ENCODE measurements at regions not wholly inside any gene's neighbourhood (a gene's known extent, or its start where the extent isn't known, plus 50 kb on each side); places are given as distances from the start of the nearest gene placed in this dataset.

DNA sequence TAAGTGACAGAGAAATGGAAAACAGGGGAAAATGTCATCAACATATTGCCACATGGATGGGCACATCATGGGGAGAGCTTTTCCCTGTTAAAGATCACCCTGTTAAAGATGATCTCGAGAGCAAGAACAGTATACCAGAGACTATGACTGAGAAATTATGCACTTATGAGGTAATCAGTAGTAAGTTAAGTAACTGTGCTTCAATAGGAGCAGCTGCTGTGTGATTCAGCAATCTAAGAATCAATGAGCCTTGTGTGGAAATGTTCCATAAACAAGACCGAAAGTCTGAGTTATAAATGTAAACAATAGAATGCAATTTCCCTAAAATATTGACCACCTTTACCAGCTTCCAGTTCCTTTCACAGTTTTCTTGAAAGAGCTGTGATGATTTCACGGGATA lies 582.3 kb downstream of the CAAP1 start:
- TF ChIP-seq, protein P1, sequence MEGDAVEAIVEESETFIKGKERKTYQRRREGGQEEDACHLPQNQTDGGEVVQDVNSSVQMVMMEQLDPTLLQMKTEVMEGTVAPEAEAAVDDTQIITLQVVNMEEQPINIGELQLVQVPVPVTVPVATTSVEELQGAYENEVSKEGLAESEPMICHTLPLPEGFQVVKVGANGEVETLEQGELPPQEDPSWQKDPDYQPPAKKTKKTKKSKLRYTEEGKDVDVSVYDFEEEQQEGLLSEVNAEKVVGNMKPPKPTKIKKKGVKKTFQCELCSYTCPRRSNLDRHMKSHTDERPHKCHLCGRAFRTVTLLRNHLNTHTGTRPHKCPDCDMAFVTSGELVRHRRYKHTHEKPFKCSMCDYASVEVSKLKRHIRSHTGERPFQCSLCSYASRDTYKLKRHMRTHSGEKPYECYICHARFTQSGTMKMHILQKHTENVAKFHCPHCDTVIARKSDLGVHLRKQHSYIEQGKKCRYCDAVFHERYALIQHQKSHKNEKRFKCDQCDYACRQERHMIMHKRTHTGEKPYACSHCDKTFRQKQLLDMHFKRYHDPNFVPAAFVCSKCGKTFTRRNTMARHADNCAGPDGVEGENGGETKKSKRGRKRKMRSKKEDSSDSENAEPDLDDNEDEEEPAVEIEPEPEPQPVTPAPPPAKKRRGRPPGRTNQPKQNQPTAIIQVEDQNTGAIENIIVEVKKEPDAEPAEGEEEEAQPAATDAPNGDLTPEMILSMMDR (IDR thresholded peaks at IDR 0.05; ENCODE audit: partially characterized antibody, unreplicated experiment): no peak
- Mint-ChIP-seq H3K27ac (ENCODE audit: unreplicated experiment) (no peak overlapping the region), H3K4me3 (ENCODE audit: unreplicated experiment) (no peak overlapping the region)

DNA sequence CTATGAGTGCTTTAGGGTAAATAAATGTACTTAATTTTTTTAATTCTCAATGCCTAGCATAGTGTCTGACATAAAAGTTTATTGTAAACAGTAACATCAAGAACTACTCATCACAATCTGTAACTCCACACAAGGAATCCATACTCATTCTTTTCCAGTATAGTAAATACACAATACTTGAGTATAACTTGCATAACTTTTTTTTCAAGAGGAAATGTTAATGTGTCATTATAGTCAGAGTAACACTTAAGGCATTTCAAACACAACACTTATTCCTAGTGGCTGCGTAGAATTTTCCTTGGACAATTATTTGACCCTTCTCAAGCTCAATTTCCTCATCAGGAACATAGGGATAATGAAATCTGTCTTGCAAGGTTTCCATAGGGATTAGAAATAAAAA lies 584.3 kb downstream of the CAAP1 start:
- no peaks in the 10 kb centered on the region for H3K27me3 Mint-ChIP-seq (ENCODE audit: unreplicated experiment)

More for the DNA sequence above, 582.3 kb downstream of the CAAP1 start:
- Mint-ChIP-seq H3K36me3 (ENCODE audit: unreplicated experiment) (no peaks in the 10 kb centered on the region), H3K9me3 (ENCODE audit: unreplicated experiment) (no peaks in the 10 kb centered on the region), H3K27me3 (ENCODE audit: unreplicated experiment) (no peaks in the 10 kb centered on the region), H3K4me1 (ENCODE audit: low read depth, unreplicated experiment) (no peaks in the 10 kb centered on the region)
- no peak for DNase-seq

DNA sequence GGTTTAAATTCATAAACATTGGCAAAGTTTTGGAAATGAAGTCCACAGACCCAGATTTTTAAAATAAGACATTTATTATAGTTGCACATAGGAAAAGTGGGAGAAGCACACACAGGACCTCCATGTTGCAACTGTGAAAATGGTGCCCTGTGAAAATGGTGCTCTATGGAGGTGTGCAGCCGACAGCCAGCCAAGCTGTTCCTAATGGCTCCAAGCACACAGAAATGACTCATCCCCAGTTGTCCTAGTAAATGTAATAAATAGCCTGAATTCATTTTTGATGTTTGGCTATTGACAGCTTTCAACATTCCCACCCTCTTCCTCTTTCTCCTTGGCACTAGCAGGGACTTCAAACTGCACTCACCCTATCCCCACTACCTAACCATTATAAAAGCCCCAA lies 590.9 kb downstream of the CAAP1 start:
- TF ChIP-seq, protein P1 (IDR thresholded peaks at IDR 0.05; ENCODE audit: partially characterized antibody, unreplicated experiment): no peak
- no peak for DNase-seq
- Mint-ChIP-seq H3K4me1 (ENCODE audit: low read depth, unreplicated experiment) (no peaks in the 10 kb centered on the region), H3K4me3 (ENCODE audit: unreplicated experiment) (no peak overlapping the region), H3K36me3 (ENCODE audit: unreplicated experiment) (no peaks in the 10 kb centered on the region), H3K27ac (ENCODE audit: unreplicated experiment) (no peak overlapping the region), H3K27me3 (ENCODE audit: unreplicated experiment) (no peaks in the 10 kb centered on the region), H3K9me3 (ENCODE audit: unreplicated experiment) (no peaks in the 10 kb centered on the region)

More for the DNA sequence above, 584.3 kb downstream of the CAAP1 start:
- Mint-ChIP-seq H3K9me3 (ENCODE audit: unreplicated experiment) (no peaks in the 10 kb centered on the region), H3K27ac (ENCODE audit: unreplicated experiment) (no peak overlapping the region), H3K4me3 (ENCODE audit: unreplicated experiment) (no peak overlapping the region), H3K4me1 (ENCODE audit: low read depth, unreplicated experiment) (no peaks in the 10 kb centered on the region), H3K36me3 (ENCODE audit: unreplicated experiment) (no peaks in the 10 kb centered on the region)
- TF ChIP-seq, protein P1 (IDR thresholded peaks at IDR 0.05; ENCODE audit: partially characterized antibody, unreplicated experiment): no peak
- no peak for DNase-seq

DNA sequence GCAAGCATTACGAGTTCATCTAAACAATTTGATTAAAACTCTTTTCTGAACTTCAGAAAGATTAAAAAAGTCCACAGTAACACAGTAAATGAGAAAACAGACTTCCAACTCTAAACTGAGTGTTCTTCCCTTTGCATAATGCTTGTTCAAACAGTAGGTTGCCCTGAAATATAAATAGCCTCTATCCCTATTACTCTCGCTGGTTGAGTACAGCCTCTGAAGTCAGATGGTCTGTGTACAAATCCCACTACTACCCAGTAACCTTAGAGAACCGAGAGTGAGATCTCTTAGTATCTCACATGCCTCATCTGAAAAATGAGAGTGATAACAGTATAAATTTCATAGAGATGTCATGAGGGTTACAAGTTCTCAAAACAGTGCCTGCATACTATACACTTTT lies 591.6 kb downstream of the CAAP1 start:
- Mint-ChIP-seq H3K4me1 (ENCODE audit: low read depth, unreplicated experiment) (no peaks in the 10 kb centered on the region), H3K9me3 (ENCODE audit: unreplicated experiment) (no peaks in the 10 kb centered on the region), H3K27me3 (ENCODE audit: unreplicated experiment) (no peaks in the 10 kb centered on the region), H3K36me3 (ENCODE audit: unreplicated experiment) (no peaks in the 10 kb centered on the region), H3K27ac (ENCODE audit: unreplicated experiment) (no peak overlapping the region), H3K4me3 (ENCODE audit: unreplicated experiment) (no peak overlapping the region)
- DNase-seq: no peak
- TF ChIP-seq, protein P1 (IDR thresholded peaks at IDR 0.05; ENCODE audit: partially characterized antibody, unreplicated experiment): no peak

DNA sequence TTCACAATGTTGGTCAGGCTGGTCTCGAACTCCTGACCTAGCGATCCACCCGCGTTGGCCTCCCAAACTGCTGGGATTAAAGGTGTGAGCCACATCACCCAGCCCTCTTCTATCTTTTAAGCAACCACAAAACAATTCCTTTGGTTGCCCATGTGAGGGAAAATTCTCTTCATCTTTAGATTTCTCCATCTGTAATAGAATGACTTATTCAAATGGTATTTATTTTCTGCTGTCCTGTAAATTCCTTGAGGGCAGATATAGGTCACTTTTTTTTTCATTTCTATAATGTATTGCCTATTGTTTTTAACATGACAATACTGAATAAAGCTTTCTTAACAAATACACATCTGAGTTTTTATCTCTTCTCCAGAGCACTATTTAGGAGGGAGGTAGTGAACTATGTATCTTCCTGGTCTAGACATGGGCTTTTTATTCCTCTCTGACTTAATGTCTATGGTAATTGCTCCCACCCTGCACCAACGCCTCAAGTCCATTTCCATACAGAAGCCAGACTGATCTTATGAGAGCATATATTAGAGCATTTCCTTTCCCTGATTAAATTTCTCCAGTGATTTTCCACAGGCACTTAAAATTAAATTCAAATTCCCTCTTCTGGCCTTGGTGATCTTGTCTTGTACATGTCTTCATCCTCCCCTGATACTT lies 595.6 kb downstream of the CAAP1 start:
- TF ChIP-seq, protein P1 (IDR thresholded peaks at IDR 0.05; ENCODE audit: partially characterized antibody, unreplicated experiment): no peak
- Mint-ChIP-seq H3K27ac (ENCODE audit: unreplicated experiment) (no peak overlapping the region), H3K4me1 (ENCODE audit: low read depth, unreplicated experiment) (no peaks in the 10 kb centered on the region), H3K9me3 (ENCODE audit: unreplicated experiment) (no peaks in the 10 kb centered on the region), H3K36me3 (ENCODE audit: unreplicated experiment) (no peaks in the 10 kb centered on the region), H3K27me3 (ENCODE audit: unreplicated experiment) (no peaks in the 10 kb centered on the region), H3K4me3 (ENCODE audit: unreplicated experiment) (no peak overlapping the region)
- DNase-seq: no peak

Data from glutamatergic neuron (in vitro differentiated cells).